NCI-H82 treated with DMSO at 0.1 percent for 48 hours (cell line): ENCODE measurements at regions not wholly inside any gene's neighbourhood (a gene's known extent, or its start where the extent isn't known, plus 50 kb on each side); places are given as distances from the start of the nearest gene placed in this dataset.

Experiments used
- DNase-seq: peaks from one replicate; lab custom pipeline; 2025; ENCODE audit not compliant: unreplicated experiment; lab: John Stamatoyannopoulos, UW

GRCh38 chr2:145666552-145666951, 1146.6 kb upstream of the ZEB2 start:
- no peak for DNase-seq

GRCh38 chr2:145657265-145657664, 1137.3 kb upstream of the ZEB2 start:
- no peak for DNase-seq

- DNase-seq: no peak
These were observed 1135.3 kb upstream of the ZEB2 start for GRCh38 chr2:145655165-145655765.

- DNase-seq: no peak
These were observed 1134.8 kb upstream of the ZEB2 start for GRCh38 chr2:145654746-145655145.

- DNase-seq: no peak
These were observed 1134.2 kb upstream of the ZEB2 start for GRCh38 chr2:145654156-145654555.

GRCh38 chr2:145653553-145653952, 1133.6 kb upstream of the ZEB2 start:
- no peak for DNase-seq

GRCh38 chr2:145652571-145653545, 1132.9 kb upstream of the ZEB2 start:
- no peak for DNase-seq

DNA sequence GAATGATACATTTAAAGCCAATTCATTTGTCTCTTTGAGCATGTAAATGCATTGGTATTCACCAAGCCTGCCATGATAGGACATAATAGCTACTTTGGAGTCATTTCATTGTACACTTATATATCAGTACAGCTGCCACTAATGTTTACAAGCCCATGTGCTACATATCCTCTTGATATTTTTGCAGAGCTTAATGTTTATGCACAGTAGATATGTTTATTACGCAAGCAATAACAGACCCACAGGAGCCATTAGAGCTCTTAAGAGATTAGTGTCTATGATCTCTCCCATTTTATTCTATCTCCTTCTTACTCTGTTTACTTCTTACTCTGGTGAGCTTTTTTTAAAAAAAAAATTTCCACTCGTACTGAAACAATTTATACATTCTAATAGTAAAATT, 1132.1 kb upstream of the ZEB2 start:
- DNase-seq: no peak

DNA sequence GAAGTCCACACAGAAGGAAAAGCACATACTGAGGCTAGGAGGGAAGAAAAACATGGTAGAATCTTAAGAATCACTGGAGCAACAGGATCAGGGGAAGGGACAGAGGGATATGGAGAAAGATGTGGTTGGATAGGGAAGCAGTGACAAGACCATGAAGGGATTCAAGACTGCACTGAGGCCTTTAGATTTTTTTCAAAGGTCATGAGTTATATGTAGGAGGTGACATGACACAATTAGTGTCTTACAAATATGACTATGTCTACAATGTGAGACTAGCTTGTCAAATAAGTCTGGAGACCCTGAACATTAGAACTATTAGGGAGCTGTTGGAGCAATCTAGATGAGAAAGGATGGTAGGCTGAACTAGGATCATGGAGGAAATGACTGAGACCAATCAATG, 1130.3 kb upstream of the ZEB2 start:
- no peak for DNase-seq

DNA sequence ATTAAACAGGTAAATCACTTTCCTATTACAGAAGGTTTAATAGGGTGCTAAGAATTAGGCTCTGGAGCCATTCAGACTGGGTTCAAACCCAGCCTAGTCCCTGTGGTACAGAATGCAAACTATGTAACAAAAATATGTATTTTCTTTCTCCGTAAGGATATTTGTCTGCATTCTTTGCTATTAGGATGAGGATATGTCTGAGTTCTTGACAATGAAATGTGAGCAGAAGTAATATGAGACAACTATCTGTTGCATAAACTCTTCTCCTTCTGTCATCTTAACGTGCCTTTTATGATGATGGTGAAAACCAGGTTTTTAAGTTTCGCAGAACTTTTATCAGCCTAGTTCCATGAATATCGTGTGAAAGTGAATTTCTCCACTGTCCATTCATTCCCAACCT, 1129.1 kb upstream of the ZEB2 start:
- DNase-seq: no peak

DNA sequence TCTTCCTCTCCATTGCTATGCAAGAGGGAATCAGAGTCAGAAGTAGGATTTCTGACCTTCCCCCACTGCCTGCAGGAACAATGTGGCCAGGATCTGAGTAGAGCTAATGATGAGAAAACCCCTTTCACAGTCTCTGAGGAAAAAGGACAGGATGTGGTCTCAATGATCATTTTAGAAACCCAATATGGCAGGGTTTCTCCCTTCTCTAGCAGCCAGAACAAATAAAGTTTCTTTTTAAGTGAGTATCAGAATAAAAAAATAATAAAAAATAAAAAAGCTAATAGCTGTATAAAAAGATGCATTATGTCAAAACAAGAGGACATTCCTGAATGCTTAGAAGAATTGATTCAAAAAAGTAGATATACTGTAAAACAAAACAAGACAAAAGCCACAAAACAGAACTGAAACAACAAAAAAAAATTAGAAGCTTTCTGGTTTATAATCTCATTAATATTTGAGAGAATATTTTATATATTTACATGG, 1124.9 kb upstream of the ZEB2 start:
- DNase-seq: no peak

DNA sequence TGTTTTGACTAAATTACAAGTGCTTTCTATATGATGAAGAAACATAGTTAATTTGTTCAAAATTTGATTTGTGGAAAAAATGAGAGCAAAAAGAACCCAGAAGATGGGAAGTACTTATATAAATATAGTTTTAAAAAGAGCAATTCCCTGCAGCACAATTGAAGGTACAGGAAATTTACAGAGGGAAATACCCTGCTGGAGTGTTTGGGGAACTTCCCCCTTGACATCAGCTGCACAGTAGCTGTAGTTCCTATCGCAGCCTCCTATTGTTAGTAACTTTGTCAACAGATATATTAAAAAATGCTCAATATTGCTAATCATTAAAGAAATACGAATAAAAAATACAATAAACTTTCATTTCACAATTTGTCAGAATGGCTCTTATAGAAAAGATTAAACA, 1118.8 kb upstream of the ZEB2 start:
- no peak for DNase-seq

DNA sequence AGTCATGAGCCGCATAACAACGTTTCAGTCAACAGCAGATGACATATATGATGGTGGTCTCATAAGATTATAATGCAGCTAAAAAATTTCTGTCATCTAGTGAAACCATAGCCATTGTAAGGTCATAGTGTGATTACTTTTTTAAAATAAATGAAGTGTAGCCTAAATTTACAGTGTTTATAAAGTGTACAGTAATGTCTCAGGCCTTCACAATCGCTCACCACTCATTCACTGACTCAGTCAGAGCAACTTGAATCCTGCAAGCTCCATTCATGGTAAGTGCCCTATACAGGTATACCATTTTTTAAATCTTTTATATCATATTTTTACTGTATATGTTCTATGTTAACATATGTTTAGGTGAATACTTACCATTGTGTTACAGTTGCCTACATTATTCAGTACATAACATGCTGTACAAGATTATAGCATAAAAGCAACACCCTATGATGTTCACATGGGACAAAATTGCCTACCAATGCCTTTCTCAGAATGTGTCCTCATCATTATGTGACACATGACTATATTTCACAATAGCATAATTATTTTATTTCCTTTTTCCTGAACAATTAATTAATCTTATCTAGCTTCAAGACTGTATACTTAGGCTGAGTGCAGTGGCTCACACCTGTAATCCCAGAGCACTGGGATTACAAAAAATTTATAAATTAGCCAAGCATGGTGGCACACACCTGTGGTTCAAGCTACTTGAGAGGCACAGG, 1115.9 kb upstream of the ZEB2 start:
- no peak for DNase-seq

GRCh38 chr2:145631561-145631960, 1111.6 kb upstream of the ZEB2 start:
- DNase-seq: no peak

- no peak for DNase-seq
These were observed 1106.4 kb upstream of the ZEB2 start for GRCh38 chr2:145626301-145626700.

- DNase-seq: no peak
These were observed 1105.2 kb upstream of the ZEB2 start for GRCh38 chr2:145625111-145625510.

GRCh38 chr2:145623136-145623535, 1103.2 kb upstream of the ZEB2 start:
- no peak for DNase-seq

GRCh38 chr2:145622285-145622684, 1102.4 kb upstream of the ZEB2 start:
- DNase-seq: no peak

DNA sequence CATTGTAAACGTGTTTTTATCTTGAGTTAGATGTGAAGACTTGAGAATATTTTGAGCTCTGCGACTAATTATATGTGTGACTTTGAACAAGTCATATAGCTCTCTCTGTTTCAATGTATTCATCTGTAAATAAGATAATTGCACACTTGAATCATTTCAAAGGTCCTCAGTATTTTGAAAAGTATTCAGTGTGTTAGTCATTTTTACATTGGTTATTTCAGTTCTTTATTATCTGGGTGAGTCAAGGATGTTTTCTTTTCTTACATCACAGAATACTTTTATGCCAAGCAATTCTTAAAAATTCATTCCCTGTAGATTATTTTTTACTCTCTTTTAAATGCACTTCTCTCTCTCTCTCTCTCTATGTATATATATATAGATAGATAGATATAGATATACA, 1098.0 kb upstream of the ZEB2 start:
- DNase-seq: no peak

DNA sequence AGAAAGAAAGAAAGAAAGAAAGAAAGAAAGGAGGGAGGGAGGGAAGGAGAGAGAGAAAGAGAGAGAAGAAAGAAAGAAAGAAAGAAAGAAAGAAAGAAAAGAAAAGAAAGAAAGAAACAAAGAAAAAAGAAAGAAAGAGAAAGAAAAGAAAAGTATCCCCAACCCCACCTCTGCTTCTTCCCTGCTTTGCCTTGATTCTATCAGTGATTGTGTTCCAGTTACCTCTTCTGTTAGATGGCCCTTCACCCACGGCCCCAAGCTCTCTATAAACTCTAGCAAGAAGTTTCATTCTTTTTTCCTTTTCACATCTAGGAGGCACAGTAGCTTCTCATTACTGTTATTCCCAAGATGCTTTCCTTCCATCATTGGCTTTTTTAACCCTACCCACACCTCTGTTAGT, 1097.5 kb upstream of the ZEB2 start:
- no peak for DNase-seq

GRCh38 chr2:145615626-145616025, 1095.7 kb upstream of the ZEB2 start:
- no peak for DNase-seq

GRCh38 chr2:145609951-145610350, 1090.0 kb upstream of the ZEB2 start:
- no peak for DNase-seq
